ENCODE measurements at regions not wholly inside any gene's neighbourhood (a gene's known extent, or its start where the extent isn't known, plus 50 kb on each side); places are given as distances from the start of the nearest gene placed in this dataset.

DNA sequence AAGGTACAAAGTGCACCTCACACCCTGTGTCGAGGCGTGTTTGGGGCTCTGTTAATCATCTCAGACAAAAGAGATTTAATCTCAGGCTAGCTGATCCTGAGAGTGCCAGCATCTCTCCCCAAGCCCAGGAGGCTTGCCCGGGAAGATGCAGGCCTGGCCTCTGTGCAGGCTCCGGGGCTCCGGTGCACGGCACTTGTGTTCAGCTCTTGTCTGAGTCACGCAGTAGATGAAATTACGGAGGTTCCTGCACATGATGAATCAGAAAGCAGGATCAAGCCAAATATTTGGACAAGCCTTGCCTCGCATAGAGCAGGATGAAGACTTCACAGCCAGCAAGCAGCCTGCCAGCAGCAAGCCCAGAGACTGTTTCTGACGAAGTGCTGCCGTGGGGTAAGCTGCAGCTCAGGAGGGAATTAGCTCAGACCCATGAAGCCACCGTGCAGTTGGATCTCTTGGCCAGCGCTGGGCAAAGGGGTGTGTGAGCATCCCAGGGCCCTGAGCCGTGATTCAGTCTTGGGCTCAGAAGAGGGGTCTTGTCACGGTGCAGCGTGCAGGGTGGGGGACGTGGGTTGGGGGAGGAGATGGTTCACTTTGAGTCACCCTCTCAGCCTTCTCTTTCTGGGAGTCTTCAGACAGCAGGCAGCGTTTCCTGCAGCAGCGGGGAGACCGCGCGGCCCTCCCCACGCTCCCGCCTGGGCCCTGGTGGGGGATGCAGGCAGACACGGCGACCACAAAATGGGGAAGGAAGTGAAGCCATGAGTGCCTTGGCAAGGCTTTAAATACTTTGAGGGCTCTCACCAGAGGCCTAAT lies 89.2 kb upstream of the MEF2A start:
- TF ChIP-seq, protein P1, sequence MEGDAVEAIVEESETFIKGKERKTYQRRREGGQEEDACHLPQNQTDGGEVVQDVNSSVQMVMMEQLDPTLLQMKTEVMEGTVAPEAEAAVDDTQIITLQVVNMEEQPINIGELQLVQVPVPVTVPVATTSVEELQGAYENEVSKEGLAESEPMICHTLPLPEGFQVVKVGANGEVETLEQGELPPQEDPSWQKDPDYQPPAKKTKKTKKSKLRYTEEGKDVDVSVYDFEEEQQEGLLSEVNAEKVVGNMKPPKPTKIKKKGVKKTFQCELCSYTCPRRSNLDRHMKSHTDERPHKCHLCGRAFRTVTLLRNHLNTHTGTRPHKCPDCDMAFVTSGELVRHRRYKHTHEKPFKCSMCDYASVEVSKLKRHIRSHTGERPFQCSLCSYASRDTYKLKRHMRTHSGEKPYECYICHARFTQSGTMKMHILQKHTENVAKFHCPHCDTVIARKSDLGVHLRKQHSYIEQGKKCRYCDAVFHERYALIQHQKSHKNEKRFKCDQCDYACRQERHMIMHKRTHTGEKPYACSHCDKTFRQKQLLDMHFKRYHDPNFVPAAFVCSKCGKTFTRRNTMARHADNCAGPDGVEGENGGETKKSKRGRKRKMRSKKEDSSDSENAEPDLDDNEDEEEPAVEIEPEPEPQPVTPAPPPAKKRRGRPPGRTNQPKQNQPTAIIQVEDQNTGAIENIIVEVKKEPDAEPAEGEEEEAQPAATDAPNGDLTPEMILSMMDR (IDR thresholded peaks at IDR 0.05; ENCODE audit: insufficient read depth, low read depth, low read length), result no peak
- DNase-seq (ENCODE audit: low read depth), result peak; percentile 94
- Histone ChIP-seq H3K36me3 (ENCODE audit: control insufficient read depth, insufficient read depth, low read length) (no peaks in the 10 kb centered on the region), H3K27me3 (ENCODE audit: control insufficient read depth, insufficient read depth, low read length) (no peaks in the 10 kb centered on the region), H3K4me3 (ENCODE audit: low read depth, low read length) (no peak overlapping the region)
- POLR2A ChIA-PET, result interaction anchor here (0.8 kb wide), 1 partner anchor 10 kb away, joined by 5 read pairs; no protein-coding TSS in a partner anchor
- CTCF ChIA-PET, result interaction anchor here (0.9 to 1.0 kb wide), 2 partner anchors 11 to 204 kb away, joined by 3 to 4 read pairs; no protein-coding TSS in a partner anchor

DNA sequence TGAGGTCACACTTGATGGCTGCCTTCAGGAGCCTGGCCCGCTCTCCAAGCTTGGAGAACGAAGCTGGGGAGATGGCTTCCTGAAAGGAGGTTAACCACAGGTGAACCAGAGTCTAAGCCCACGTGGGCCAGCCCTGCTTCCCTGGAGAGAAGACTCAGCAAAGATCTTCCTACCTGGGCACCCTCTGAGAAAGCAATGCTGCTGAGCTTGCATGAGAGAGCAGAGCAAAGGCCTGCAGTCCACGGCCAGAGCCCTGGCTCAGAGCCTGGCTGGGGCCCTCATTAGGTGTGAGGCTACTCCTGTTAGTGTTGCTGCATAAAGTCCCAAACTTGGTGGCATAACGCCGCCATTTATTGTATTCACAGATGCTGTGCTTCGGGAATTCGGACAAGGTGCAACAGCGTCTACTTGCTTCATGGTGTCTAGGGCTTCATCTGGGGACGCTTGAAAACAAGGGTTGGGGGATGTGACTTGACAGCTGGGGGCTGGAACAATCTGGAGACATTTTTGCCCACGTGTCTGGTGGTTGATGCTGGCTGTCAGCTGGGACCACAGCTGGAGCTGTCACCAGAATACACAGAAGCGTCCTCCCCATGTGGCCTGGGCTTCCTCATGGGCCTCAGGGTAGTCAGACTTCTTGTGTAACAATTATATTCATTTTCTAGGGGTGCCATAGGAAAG lies 87.9 kb upstream of the MEF2A start:
- POLR2A ChIA-PET, result no interaction called here
- no peak overlapping the region for H3K4me3 ChIP-seq (ENCODE audit: low read depth, low read length)
- TF ChIP-seq, protein P1 (IDR thresholded peaks at IDR 0.05; ENCODE audit: insufficient read depth, low read depth, low read length), result no peak
- CTCF ChIA-PET, result interaction anchor here (1.1 to 1.5 kb wide), 2 partner anchors 47 to 226 kb away, joined by 3 to 4 read pairs; no protein-coding TSS in a partner anchor
- no peaks in the 10 kb centered on the region for H3K36me3 ChIP-seq (ENCODE audit: control insufficient read depth, insufficient read depth, low read length)
- DNase-seq (ENCODE audit: low read depth), result no peak
- H3K27me3 ChIP-seq (ENCODE audit: control insufficient read depth, insufficient read depth, low read length), result no peaks in the 10 kb centered on the region

DNA sequence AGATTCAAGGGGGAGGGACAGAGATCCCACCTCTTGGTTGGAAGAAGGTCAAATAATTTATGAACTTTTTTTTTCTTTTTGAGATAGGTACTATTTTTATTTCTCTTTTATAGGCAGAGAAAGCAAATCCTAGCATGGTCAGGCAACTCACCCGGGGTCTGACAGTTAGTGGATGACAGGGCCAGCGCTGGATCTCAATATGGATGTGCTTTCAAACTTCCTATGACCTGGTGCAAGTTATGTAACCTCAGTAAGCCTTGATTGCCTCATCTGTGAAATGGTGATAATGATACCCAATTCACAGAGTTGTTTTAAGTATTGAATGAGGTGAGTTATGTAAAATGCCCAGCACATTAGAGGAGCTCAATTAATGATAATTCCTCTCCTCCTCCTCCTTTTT lies 86.8 kb upstream of the MEF2A start:
- POLR2A ChIA-PET, result no interaction called here
- H3K4me3 ChIP-seq (ENCODE audit: low read depth, low read length), result no peak overlapping the region
- no peaks in the 10 kb centered on the region for H3K36me3 ChIP-seq (ENCODE audit: control insufficient read depth, insufficient read depth, low read length)
- CTCF ChIA-PET, result interaction anchor here (1.1 to 1.6 kb wide), 2 partner anchors 46 to 226 kb away, joined by 3 read pairs; no protein-coding TSS in a partner anchor
- TF ChIP-seq, protein P1 (IDR thresholded peaks at IDR 0.05; ENCODE audit: insufficient read depth, low read depth, low read length), result no peak
- no peaks in the 10 kb centered on the region for H3K27me3 ChIP-seq (ENCODE audit: control insufficient read depth, insufficient read depth, low read length)
- DNase-seq (ENCODE audit: low read depth), result no peak

DNA sequence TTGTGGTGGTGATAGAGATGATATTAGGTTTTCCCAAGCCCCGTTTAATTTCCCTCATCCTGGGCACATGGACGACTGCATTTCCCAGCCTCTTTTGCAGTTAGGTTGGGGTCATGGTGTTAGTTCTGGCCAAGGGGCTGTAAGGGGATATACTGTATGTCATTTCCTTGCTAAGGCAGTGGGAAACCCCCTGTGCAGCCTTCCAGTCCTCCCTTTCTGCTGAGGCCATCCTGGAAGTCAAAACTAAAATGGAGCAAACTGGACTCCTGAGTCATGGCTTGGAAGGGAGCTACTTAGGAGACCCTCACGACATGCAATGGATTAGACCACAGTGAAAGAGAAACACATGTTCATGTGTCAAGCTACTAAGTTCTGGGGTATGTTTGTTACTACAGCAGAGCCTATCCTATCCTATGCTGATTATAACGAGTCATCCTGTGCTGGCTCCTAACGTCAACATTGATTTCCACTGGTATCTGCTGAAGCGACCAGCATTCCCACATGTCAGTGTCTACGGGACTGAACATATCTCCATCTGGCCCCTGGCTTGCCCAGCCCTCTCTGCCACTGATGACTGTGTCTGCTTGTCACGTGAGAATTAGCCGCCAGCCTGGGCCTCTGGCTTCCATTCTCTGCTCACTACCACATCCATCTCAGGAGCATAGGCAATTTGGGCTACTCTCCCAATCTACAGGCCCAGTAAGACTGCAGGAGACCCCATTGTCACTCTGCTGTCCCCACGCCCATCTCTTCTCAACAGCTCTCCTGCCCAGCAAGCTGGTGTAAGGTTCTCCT lies 85.6 kb upstream of the MEF2A start:
- Histone ChIP-seq H3K4me3 (ENCODE audit: low read depth, low read length) (no peak overlapping the region), H3K27me3 (ENCODE audit: control insufficient read depth, insufficient read depth, low read length) (no peaks in the 10 kb centered on the region), H3K36me3 (ENCODE audit: control insufficient read depth, insufficient read depth, low read length) (no peaks in the 10 kb centered on the region)
- CTCF ChIA-PET, result interaction anchor here (0.6 to 1.6 kb wide), 2 partner anchors 225 to 272 kb away, joined by 3 read pairs; no protein-coding TSS in a partner anchor
- POLR2A ChIA-PET, result no interaction called here
- DNase-seq (ENCODE audit: low read depth), result no peak
- TF ChIP-seq, protein P1 (IDR thresholded peaks at IDR 0.05; ENCODE audit: insufficient read depth, low read depth, low read length), result no peak

All from BJ (cell line).